ENCODE measurements at regions not wholly inside any gene's neighbourhood (a gene's known extent, or its start where the extent isn't known, plus 50 kb on each side); places are given as distances from the start of the nearest gene placed in this dataset.

DNA sequence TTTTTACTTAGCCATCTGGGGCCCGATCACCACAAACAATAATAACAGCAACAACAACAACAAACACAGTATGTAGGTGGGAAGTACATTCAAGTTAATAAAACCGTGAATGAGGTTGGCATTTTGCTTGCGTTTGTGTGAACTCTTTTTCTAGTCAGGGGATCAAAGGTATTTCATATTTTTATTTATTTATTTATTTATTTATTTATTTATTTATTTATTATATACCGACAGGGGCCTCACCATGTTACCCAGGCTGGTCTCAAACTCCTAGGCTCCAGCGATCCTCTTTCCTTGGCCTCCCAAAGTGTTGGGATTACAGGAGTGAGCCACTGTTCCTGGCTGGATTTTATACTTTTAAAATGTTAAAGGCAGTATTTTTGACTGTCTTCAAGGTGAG is 325.4 kb downstream of the RAPGEF2 start:
- DNase-seq: no peak
- intact Hi-C loops (cut with DNase I, micrococcal nuclease): no loop called here
- Histone ChIP-seq H3K9me3 (no peaks in the 10 kb centered on the region), H3K4me3 (no peak overlapping the region), H3K4me1 (ENCODE audit: low read depth) (no peaks in the 10 kb centered on the region), H3K36me3 (ENCODE audit: low read depth) (no peaks in the 10 kb centered on the region)
- ATAC-seq: no peak
- TF ChIP-seq, protein P1, sequence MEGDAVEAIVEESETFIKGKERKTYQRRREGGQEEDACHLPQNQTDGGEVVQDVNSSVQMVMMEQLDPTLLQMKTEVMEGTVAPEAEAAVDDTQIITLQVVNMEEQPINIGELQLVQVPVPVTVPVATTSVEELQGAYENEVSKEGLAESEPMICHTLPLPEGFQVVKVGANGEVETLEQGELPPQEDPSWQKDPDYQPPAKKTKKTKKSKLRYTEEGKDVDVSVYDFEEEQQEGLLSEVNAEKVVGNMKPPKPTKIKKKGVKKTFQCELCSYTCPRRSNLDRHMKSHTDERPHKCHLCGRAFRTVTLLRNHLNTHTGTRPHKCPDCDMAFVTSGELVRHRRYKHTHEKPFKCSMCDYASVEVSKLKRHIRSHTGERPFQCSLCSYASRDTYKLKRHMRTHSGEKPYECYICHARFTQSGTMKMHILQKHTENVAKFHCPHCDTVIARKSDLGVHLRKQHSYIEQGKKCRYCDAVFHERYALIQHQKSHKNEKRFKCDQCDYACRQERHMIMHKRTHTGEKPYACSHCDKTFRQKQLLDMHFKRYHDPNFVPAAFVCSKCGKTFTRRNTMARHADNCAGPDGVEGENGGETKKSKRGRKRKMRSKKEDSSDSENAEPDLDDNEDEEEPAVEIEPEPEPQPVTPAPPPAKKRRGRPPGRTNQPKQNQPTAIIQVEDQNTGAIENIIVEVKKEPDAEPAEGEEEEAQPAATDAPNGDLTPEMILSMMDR (IDR thresholded peaks at IDR 0.05): no peak

DNA sequence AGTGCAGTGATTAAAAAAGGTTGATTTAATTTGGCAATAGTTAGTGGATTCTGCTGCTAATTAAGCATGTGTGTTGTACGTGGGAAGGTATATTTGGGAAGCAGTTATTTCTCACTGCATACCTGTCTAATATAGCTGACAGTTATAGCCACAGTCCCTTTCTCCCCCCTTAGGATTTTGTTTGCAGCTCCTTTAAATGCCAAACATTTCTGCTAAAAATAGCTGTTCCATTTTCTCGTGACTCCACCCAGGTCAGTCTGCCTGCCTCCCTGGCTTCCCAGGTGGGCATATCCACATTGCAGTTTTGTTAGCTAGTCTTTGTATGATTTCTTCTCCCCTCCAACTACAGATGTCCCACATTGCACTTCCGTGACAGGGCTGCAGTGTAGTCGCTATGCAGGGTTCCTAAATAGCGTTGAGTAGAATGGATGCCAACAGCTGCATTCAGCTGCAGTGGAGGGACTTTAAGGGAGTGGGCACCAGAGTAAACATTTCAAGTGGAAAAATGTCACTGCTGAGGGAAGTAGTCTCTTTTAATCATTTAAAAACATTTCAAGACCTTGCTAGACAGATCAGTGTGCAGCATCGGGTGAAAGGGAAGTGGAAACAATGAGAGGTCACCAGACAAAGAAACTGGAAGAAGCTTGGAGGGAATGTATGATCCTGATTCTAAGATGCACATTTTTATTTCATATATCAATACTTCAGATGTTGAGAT is 326.3 kb downstream of the RAPGEF2 start:
- Histone ChIP-seq H3K4me1 (ENCODE audit: low read depth) (no peaks in the 10 kb centered on the region), H3K36me3 (ENCODE audit: low read depth) (no peaks in the 10 kb centered on the region), H3K4me3 (no peak overlapping the region), H3K9me3 (no peaks in the 10 kb centered on the region)
- DNase-seq: no peak
- no peak for ATAC-seq
- TF ChIP-seq, protein P1 (IDR thresholded peaks at IDR 0.05): no peak
- intact Hi-C loops (cut with DNase I, micrococcal nuclease): no loop called here

DNA sequence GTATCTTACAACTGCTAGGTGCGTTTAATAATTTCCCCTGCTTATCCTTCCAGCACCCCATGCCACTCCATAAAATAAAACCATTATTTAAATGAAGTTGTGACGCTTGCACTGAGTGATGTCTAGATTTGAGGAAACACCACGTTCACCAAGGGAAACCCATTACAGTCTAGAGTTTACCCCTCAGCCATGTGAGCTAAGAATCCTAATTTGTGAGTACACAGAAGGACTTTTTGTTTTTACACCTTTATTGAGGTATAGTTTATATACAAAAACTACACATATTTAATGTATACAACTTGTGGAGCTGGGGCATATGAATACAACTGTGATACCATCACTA is 326.8 kb downstream of the RAPGEF2 start:
- H3K9me3 ChIP-seq: no peaks in the 10 kb centered on the region
- H3K4me3 ChIP-seq: no peak overlapping the region
- no peak for ATAC-seq
- H3K4me1 ChIP-seq (ENCODE audit: low read depth): no peaks in the 10 kb centered on the region
- intact Hi-C loops (cut with DNase I, micrococcal nuclease): no loop called here
- TF ChIP-seq, protein P1 (IDR thresholded peaks at IDR 0.05): no peak
- no peak for DNase-seq
- H3K36me3 ChIP-seq (ENCODE audit: low read depth): no peaks in the 10 kb centered on the region

DNA sequence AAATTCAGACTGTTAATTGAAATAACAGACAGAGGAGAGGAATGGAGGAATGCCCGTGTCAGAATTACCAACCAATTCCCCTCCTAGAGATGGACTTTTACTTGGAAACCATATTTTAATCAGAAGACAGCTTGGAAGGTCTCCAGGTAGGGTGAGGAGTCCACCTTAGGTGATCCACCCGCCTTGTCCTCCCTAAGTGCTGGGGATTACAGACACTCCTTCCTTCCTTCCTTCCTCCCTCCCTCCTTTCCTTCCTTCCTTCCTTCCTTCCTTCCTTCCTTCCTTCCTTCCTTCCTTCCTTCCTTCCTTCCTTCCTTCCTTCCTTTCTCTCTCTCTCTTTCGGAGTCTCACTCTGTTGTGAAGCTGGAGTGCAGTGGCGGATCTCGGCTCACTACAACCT is 328.0 kb downstream of the RAPGEF2 start:
- Histone ChIP-seq H3K4me1 (ENCODE audit: low read depth) (no peaks in the 10 kb centered on the region), H3K36me3 (ENCODE audit: low read depth) (no peaks in the 10 kb centered on the region), H3K9me3 (no peaks in the 10 kb centered on the region), H3K4me3 (no peak overlapping the region)
- DNase-seq (no peak), ATAC-seq (no peak)
- TF ChIP-seq, protein P1 (IDR thresholded peaks at IDR 0.05): no peak
- intact Hi-C loops (cut with DNase I, micrococcal nuclease): no loop called here

DNA sequence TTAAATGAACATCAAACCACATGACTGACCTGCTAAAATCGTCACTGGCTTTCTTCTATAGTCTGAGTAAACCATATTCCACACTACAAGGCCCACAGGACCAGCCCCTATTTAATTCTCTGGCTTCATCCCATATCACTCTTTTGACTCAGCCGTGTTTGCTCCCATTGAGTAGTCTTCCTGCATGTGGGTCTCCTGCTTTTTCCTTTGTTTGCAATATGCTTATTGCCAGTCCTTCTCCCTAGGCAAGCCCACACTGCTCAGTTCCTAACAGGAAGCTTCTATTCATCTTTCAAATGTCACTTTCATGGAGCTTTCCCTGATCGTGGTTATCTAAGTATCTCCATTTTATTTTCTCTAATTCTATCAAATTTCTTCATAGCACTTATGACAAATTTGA is 329.6 kb downstream of the RAPGEF2 start:
- DNase-seq: no peak
- H3K9me3 ChIP-seq: no peaks in the 10 kb centered on the region
- TF ChIP-seq, protein P1 (IDR thresholded peaks at IDR 0.05): no peak
- H3K4me1 ChIP-seq (ENCODE audit: low read depth): no peaks in the 10 kb centered on the region
- H3K36me3 ChIP-seq (ENCODE audit: low read depth): no peaks in the 10 kb centered on the region
- intact Hi-C loops (cut with DNase I, micrococcal nuclease): no loop called here
- ATAC-seq: no peak
- no peak overlapping the region for H3K4me3 ChIP-seq

DNA sequence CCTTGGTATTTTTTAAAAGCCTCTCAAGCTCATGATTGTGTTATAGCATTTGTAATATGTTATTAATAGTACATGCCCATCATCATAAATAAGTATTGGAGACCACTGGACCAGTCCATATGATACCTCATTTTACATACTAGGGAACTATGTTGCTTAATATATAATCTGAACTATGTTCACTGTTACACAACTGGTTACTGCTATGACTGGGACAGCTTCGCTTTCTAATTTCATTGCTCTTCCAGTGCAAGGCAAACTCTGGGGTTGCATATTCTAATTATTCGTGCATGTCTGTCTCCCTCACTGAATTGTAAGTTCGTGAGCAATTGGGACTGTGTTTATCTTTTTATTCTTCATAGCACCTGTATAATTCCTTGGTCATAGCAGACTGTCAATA is 330.5 kb downstream of the RAPGEF2 start:
- intact Hi-C loops (cut with DNase I, micrococcal nuclease): no loop called here
- ATAC-seq: no peak
- no peaks in the 10 kb centered on the region for H3K4me1 ChIP-seq (ENCODE audit: low read depth)
- TF ChIP-seq, protein P1 (IDR thresholded peaks at IDR 0.05): no peak
- no peak for DNase-seq
- H3K4me3 ChIP-seq: no peak overlapping the region
- H3K36me3 ChIP-seq (ENCODE audit: low read depth): no peaks in the 10 kb centered on the region
- no peaks in the 10 kb centered on the region for H3K9me3 ChIP-seq

Data from mucosa of descending colon (tissue), 3 donors.